GM23338 (cell line): ENCODE measurements at regions not wholly inside any gene's neighbourhood (a gene's known extent, or its start where the extent isn't known, plus 50 kb on each side); places are given as distances from the start of the nearest gene placed in this dataset.
"Not testable (repeated sequence)": the region's sequence is repeated elsewhere in the genome, so short reads cannot be mapped to it uniquely, and the experiment has no call there.

Experiments
- ATAC-seq: fragments of 200-7000 bp; cut with Tn5 transposase; 3 replicates; pipeline ENCODE4 v1.9.1; 2020
- DNase-seq: peaks from one replicate; pipeline ENCODE4 v3.0.0-alpha.2; 2015; ENCODE audit warnings: low spot score
- H2AFZ ChIP-seq: fragments of 200-600 bp; sonication (generic); 2 replicates; pipeline ENCODE4 v1.8.0; 2016; ENCODE audit warnings: antibody characterized with exemption, mild to moderate bottlenecking, moderate library complexity
- H3F3A ChIP-seq: fragments of 200-600 bp; sonication (generic); replicated peaks from 2 replicates; pipeline ENCODE4 v1.8.0; 2017; ENCODE audit warnings: antibody characterized with exemption, mixed run types, low read depth
- H3K27ac ChIP-seq: fragments of 200-600 bp; sonication (generic); 2 replicates; pipeline ENCODE4 v1.6.1; 2016; ENCODE audit warnings: low read depth
- H3K27me3 ChIP-seq: fragments of 200-600 bp; sonication (generic); 2 replicates; pipeline ENCODE4 v1.8.0; 2016; ENCODE audit warnings: mild to moderate bottlenecking, mixed run types, moderate library complexity; ENCODE audit not compliant: insufficient read depth
- H3K36me3 ChIP-seq: fragments of 200-600 bp; sonication (generic); 2 replicates; pipeline ENCODE4 v1.8.0; 2016; ENCODE audit warnings: mild to moderate bottlenecking; ENCODE audit not compliant: insufficient read depth
- H3K4me1 ChIP-seq: fragments of 200-600 bp; sonication (generic); 2 replicates; pipeline ENCODE4 v1.8.0; 2016; ENCODE audit warnings: mild to moderate bottlenecking, moderate library complexity; ENCODE audit not compliant: insufficient read depth
- H3K4me2 ChIP-seq: fragments of 200-600 bp; sonication (generic); 2 replicates; pipeline ENCODE4 v1.7.1; 2017; ENCODE audit warnings: mixed run types
- H3K4me3 ChIP-seq: fragments of 200-600 bp; sonication (generic); 2 replicates; pipeline ENCODE4 v1.6.1; 2016; ENCODE audit warnings: mixed run types
- H3K79me2 ChIP-seq: fragments of 200-600 bp; sonication (generic); replicated peaks from 2 replicates; pipeline ENCODE4 v1.8.0; 2017; ENCODE audit warnings: mild to moderate bottlenecking; ENCODE audit not compliant: insufficient read depth
- H3K9me2 ChIP-seq: fragments of 200-600 bp; sonication (generic); 2 replicates; pipeline ENCODE4 v1.8.0; 2017; ENCODE audit not compliant: insufficient read depth
- H4K20me1 ChIP-seq: fragments of 200-600 bp; sonication (generic); replicated peaks from 2 replicates; pipeline ENCODE4 v1.8.0; 2017; ENCODE audit warnings: mild to moderate bottlenecking; ENCODE audit not compliant: insufficient read depth
- H3K27ac Mint-ChIP-seq: 2 replicates; pipeline ENCODE4 v1.8.0; 2020; ENCODE audit warnings: inconsistent platforms, mild to moderate bottlenecking, moderate library complexity, mixed read lengths
- H3K27me3 Mint-ChIP-seq: 3 replicates; pipeline ENCODE4 v1.8.0; 2022; ENCODE audit warnings: low read depth, mild to moderate bottlenecking, moderate library complexity, mixed read lengths, inconsistent platforms; ENCODE audit not compliant: insufficient read depth, poor library complexity
- H3K36me3 Mint-ChIP-seq: 3 replicates; pipeline ENCODE4 v1.8.0; 2021; ENCODE audit warnings: low read depth, mild to moderate bottlenecking, inconsistent platforms, moderate library complexity, mixed read lengths
- H3K4me1 Mint-ChIP-seq: 3 replicates; pipeline ENCODE4 v1.8.0; 2020; ENCODE audit warnings: mild to moderate bottlenecking, inconsistent platforms, mixed read lengths
- H3K4me3 Mint-ChIP-seq: 3 replicates; pipeline ENCODE4 v1.8.0; 2021; ENCODE audit warnings: moderate library complexity, mild to moderate bottlenecking, inconsistent platforms, mixed read lengths
- H3K9me3 Mint-ChIP-seq: 3 replicates; pipeline ENCODE4 v1.8.0; 2020; ENCODE audit warnings: moderate library complexity, mild to moderate bottlenecking, inconsistent platforms, mixed read lengths
- EZH2 ChIP-seq: fragments of 200-600 bp; sonication (generic); IDR thresholded peaks from one replicate; pipeline ENCODE4 v1.8.0; 2017; ENCODE audit warnings: antibody characterized with exemption, mild to moderate bottlenecking, low read depth; ENCODE audit not compliant: unreplicated experiment
- JUNB ChIP-seq: IDR thresholded peaks from one replicate; pipeline ENCODE4 v1.6.1; 2016; ENCODE audit warnings: antibody characterized with exemption; ENCODE audit not compliant: unreplicated experiment
- POLR2AphosphoS5 ChIP-seq: IDR thresholded peaks from 2 replicates; pipeline ENCODE4 v1.6.1; 2016; ENCODE audit warnings: antibody characterized with exemption, low read depth
- STAT1 ChIP-seq: IDR thresholded peaks from one replicate; pipeline ENCODE4 v1.6.1; 2016; ENCODE audit warnings: antibody characterized with exemption; ENCODE audit not compliant: unreplicated experiment
- ZNF331 ChIP-seq: fragments of 250-450 bp; sonication (Bioruptor Pico); IDR thresholded peaks from 2 replicates; pipeline ENCODE4 v1.5.0; 2020; ENCODE audit warnings: low read depth, mild to moderate bottlenecking, moderate library complexity
- TF ChIP-seq, protein P1 (sequence below): fragments of 250-450 bp; sonication (Bioruptor Pico); IDR thresholded peaks from 2 replicates; pipeline ENCODE4 v1.5.0; 2020; ENCODE audit warnings: mild to moderate bottlenecking, moderate library complexity
- TF ChIP-seq, protein P2 (sequence below): IDR thresholded peaks from 2 replicates; pipeline ENCODE4 v1.6.1; 2016; ENCODE audit warnings: antibody characterized with exemption
- TF ChIP-seq, protein P3 (sequence below), 2 experiments: fragments of 200-600 bp in 1 of 2; sonication (generic) in 1 of 2; conservative IDR thresholded peaks; 2 replicates each; pipeline versions ENCODE4 v1.5.1 to v1.6.1; 2016 to 2017; ENCODE audit warnings: antibody characterized with exemption in 2 of 2, low read depth in 2 of 2, mild to moderate bottlenecking in 2 of 2, moderate library complexity in 1 of 2

DNA sequence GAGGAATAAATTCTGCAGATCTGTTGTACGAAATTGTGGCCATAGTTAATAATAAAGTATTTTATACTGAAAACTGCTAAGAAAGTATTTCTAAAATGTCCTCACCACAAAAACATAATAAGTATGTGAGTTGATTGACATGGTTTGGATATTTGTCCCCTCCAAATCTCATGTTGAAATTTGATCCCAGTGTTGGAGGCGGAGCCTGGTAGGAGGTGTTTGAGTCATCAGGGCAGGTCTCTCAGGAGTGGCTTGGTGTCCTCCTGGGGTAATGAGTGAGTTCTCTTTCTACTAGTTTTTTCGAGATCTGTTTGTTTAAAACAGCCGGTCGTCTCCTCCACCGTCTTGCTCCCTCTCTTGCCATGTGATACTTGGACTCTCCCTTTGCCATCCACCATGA lies 424.1 kb upstream of the KCNMB2 start (continued):
- TF ChIP-seq, protein P1, sequence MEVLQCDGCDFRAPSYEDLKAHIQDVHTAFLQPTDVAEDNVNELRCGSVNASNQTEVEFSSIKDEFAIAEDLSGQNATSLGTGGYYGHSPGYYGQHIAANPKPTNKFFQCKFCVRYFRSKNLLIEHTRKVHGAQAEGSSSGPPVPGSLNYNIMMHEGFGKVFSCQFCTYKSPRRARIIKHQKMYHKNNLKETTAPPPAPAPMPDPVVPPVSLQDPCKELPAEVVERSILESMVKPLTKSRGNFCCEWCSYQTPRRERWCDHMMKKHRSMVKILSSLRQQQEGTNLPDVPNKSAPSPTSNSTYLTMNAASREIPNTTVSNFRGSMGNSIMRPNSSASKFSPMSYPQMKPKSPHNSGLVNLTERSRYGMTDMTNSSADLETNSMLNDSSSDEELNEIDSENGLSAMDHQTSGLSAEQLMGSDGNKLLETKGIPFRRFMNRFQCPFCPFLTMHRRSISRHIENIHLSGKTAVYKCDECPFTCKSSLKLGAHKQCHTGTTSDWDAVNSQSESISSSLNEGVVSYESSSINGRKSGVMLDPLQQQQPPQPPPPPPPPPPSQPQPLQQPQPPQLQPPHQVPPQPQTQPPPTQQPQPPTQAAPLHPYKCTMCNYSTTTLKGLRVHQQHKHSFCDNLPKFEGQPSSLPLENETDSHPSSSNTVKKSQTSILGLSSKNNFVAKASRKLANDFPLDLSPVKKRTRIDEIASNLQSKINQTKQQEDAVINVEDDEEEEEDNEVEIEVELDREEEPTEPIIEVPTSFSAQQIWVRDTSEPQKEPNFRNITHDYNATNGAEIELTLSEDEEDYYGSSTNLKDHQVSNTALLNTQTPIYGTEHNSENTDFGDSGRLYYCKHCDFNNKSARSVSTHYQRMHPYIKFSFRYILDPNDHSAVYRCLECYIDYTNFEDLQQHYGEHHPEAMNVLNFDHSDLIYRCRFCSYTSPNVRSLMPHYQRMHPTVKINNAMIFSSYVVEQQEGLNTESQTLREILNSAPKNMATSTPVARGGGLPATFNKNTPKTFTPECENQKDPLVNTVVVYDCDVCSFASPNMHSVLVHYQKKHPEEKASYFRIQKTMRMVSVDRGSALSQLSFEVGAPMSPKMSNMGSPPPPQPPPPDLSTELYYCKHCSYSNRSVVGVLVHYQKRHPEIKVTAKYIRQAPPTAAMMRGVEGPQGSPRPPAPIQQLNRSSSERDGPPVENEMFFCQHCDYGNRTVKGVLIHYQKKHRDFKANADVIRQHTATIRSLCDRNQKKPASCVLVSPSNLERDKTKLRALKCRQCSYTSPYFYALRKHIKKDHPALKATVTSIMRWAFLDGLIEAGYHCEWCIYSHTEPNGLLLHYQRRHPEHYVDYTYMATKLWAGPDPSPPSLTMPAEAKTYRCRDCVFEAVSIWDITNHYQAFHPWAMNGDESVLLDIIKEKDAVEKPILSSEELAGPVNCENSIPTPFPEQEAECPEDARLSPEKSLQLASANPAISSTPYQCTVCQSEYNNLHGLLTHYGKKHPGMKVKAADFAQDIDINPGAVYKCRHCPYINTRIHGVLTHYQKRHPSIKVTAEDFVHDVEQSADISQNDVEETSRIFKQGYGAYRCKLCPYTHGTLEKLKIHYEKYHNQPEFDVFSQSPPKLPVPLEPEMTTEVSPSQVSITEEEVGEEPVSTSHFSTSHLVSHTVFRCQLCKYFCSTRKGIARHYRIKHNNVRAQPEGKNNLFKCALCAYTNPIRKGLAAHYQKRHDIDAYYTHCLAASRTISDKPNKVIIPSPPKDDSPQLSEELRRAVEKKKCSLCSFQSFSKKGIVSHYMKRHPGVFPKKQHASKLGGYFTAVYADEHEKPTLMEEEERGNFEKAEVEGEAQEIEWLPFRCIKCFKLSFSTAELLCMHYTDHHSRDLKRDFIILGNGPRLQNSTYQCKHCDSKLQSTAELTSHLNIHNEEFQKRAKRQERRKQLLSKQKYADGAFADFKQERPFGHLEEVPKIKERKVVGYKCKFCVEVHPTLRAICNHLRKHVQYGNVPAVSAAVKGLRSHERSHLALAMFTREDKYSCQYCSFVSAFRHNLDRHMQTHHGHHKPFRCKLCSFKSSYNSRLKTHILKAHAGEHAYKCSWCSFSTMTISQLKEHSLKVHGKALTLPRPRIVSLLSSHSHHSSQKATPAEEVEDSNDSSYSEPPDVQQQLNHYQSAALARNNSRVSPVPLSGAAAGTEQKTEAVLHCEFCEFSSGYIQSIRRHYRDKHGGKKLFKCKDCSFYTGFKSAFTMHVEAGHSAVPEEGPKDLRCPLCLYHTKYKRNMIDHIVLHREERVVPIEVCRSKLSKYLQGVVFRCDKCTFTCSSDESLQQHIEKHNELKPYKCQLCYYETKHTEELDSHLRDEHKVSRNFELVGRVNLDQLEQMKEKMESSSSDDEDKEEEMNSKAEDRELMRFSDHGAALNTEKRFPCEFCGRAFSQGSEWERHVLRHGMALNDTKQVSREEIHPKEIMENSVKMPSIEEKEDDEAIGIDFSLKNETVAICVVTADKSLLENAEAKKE (CRISPR knock-in tag), result no peak
- TF ChIP-seq, protein P2, sequence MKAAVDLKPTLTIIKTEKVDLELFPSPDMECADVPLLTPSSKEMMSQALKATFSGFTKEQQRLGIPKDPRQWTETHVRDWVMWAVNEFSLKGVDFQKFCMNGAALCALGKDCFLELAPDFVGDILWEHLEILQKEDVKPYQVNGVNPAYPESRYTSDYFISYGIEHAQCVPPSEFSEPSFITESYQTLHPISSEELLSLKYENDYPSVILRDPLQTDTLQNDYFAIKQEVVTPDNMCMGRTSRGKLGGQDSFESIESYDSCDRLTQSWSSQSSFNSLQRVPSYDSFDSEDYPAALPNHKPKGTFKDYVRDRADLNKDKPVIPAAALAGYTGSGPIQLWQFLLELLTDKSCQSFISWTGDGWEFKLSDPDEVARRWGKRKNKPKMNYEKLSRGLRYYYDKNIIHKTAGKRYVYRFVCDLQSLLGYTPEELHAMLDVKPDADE, result no peak
- no peak for TF ChIP-seq POLR2AphosphoS5

DNA sequence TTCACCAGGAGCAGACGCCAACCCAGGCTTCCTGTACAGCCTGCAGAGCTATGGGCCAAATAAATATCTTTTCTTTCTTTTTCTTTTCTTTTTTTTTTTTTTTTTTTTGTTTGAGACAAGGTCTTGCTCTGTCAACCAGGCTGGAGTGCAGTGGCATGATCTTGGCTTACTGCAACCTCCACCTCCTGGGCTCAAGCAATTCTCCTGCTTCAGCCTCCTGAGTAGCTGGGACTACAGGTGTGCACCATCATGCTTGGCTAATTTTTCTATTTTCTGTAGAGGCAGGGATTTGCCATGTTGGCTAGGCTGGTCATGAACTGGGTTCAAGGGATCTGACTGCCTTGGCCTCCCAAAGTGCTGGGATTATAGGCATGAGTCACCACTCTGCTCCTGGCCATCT lies 423.7 kb upstream of the KCNMB2 start:
- not testable (repeated sequence) for H3K9me3 Mint-ChIP-seq, H3K36me3 ChIP-seq, H2AFZ ChIP-seq, H3F3A ChIP-seq, H3K4me3 Mint-ChIP-seq, H3K4me1 ChIP-seq, H3K27ac ChIP-seq, H3K27me3 ChIP-seq, H3K27me3 Mint-ChIP-seq, H3K9me2 ChIP-seq, H3K36me3 Mint-ChIP-seq, H3K79me2 ChIP-seq, H3K4me3 ChIP-seq, H4K20me1 ChIP-seq, DNase-seq, H3K4me1 Mint-ChIP-seq, H3K4me2 ChIP-seq, ATAC-seq
- H3K27ac Mint-ChIP-seq, result 0 out of 2 replicates have a peak overlapping the region, but pooled peaks have one; percentile 84

DNA sequence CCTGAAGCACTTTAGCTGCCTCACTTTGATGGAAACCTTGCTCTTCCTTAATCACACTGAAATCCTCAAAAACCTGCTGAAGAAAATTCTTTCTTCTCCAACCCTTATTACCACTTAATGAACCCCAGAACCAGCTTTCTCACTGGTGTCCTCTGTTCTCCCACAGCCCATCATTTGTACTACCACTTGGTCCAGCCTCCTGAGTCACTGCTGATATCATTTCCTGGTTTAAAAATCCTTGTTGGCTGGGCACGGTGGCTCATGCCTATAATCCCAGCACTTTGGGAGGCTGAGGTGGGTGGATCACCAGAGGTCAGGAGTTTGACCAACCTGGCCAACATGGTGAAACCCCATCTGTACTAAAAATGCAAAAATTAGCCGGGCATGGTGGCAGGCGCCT lies 418.6 kb upstream of the KCNMB2 start:
- ATAC-seq (no peak), DNase-seq (no peak)
- Histone ChIP-seq H3K4me1 (no peaks in the 10 kb centered on the region; the same call in 1 of the 2 replicates), H3K4me2 (no peak overlapping the region), H3K27ac (no peak overlapping the region), H4K20me1 (no peaks in the 10 kb centered on the region), H3K79me2 (no peaks in the 10 kb centered on the region), H2AFZ (no peak overlapping the region), H3F3A (no peaks in the 10 kb centered on the region), H3K4me3 (no peak overlapping the region), H3K27me3 (no peaks in the 10 kb centered on the region), H3K9me2 (peaks cover 3% of the 10 kb centered on the region), H3K36me3 (no peaks in the 10 kb centered on the region)
- TF ChIP-seq JUNB (no peak), STAT1 (no peak), ZNF331 (CRISPR knock-in tag) (no peak), EZH2 (no peak)
- TF ChIP-seq, protein P3, sequence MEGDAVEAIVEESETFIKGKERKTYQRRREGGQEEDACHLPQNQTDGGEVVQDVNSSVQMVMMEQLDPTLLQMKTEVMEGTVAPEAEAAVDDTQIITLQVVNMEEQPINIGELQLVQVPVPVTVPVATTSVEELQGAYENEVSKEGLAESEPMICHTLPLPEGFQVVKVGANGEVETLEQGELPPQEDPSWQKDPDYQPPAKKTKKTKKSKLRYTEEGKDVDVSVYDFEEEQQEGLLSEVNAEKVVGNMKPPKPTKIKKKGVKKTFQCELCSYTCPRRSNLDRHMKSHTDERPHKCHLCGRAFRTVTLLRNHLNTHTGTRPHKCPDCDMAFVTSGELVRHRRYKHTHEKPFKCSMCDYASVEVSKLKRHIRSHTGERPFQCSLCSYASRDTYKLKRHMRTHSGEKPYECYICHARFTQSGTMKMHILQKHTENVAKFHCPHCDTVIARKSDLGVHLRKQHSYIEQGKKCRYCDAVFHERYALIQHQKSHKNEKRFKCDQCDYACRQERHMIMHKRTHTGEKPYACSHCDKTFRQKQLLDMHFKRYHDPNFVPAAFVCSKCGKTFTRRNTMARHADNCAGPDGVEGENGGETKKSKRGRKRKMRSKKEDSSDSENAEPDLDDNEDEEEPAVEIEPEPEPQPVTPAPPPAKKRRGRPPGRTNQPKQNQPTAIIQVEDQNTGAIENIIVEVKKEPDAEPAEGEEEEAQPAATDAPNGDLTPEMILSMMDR (conservative IDR thresholded peaks at IDR 0.05; ENCODE audit: low read depth in 2 of 2), result no peak
- Mint-ChIP-seq H3K9me3 (peaks cover 9% of the 10 kb centered on the region), H3K4me1 (peaks cover 3% of the 10 kb centered on the region; the same call in 1 of the 3 replicates), H3K27ac (peak overlapping the region; percentile 37; the same call in 1 of the 2 replicates), H3K27me3 (peaks cover 1% of the 10 kb centered on the region), H3K4me3 (no peak overlapping the region), H3K36me3 (peaks cover 4% of the 10 kb centered on the region; the same call in 2 of the 3 replicates)
